Caco-2 (cell line): ENCODE measurements at regions not wholly inside any gene's neighbourhood (a gene's known extent, or its start where the extent isn't known, plus 50 kb on each side); places are given as distances from the start of the nearest gene placed in this dataset.

Experiments
- BruUV-seq: library from RNA; stranded (reverse); fragments of 400-500 nt; replicated peaks from 2 replicates; lab custom pipeline; 2021; lab: Mats Ljungman, UMichigan
- CTCF ChIA-PET: fragments of 300-600 bp; sonication (Branson Sonifier 250); formaldehyde crosslinking; loops from one replicate; lab custom pipeline; 2022; ENCODE audit warnings: antibody characterized with exemption; lab: Charles Lee
- POLR2A ChIA-PET: fragments of 300-600 bp; sonication (Branson Sonifier 250); formaldehyde crosslinking; loops from one replicate; lab custom pipeline; 2022; ENCODE audit warnings: antibody characterized with exemption; lab: Charles Lee
- DNase-seq, 2 experiments: peaks; one replicate each; pipeline versions ENCODE4 v3.0.0 to v3.0.0-alpha.2; 2020 to 2022
- H3K27me3 ChIP-seq: replicated peaks from 2 replicates; pipeline ENCODE4 v1.6.0; 2011; ENCODE audit warnings: low read length; ENCODE audit not compliant: control insufficient read depth, insufficient read depth
- H3K36me3 ChIP-seq: 2 replicates; pipeline ENCODE4 v1.5.1; 2011; ENCODE audit warnings: low read length; ENCODE audit not compliant: control insufficient read depth, insufficient read depth
- H3K4me1 ChIP-seq: fragments of 250-450 bp; sonication (Bioruptor Pico); 2 replicates; pipeline ENCODE4 v1.5.1; 2020; ENCODE audit warnings: mild to moderate bottlenecking
- H3K4me3 ChIP-seq: 2 replicates; pipeline ENCODE4 v1.5.1; 2011; ENCODE audit warnings: low read depth, mild to moderate bottlenecking, control low read depth, low read length
- H3K9me3 ChIP-seq: fragments of 250-450 bp; sonication (Bioruptor Pico); 2 replicates; pipeline ENCODE4 v1.5.1; 2020; ENCODE audit warnings: mild to moderate bottlenecking, moderate library complexity
- H3K27ac Mint-ChIP-seq: one replicate; pipeline ENCODE4 v1.8.0; 2022; ENCODE audit warnings: mixed read lengths; ENCODE audit not compliant: unreplicated experiment
- H3K27me3 Mint-ChIP-seq: one replicate; pipeline ENCODE4 v1.8.0; 2022; ENCODE audit warnings: mixed read lengths; ENCODE audit not compliant: insufficient read depth, unreplicated experiment
- H3K36me3 Mint-ChIP-seq: one replicate; pipeline ENCODE4 v1.8.0; 2022; ENCODE audit warnings: mild to moderate bottlenecking, mixed read lengths; ENCODE audit not compliant: insufficient read depth, unreplicated experiment
- H3K4me1 Mint-ChIP-seq: one replicate; pipeline ENCODE4 v1.8.0; 2022; ENCODE audit warnings: low read depth, mixed read lengths; ENCODE audit not compliant: unreplicated experiment
- H3K4me3 Mint-ChIP-seq: one replicate; pipeline ENCODE4 v1.8.0; 2022; ENCODE audit warnings: mild to moderate bottlenecking, moderate library complexity, mixed read lengths; ENCODE audit not compliant: unreplicated experiment
- H3K9me3 Mint-ChIP-seq: one replicate; pipeline ENCODE4 v1.8.0; 2022; ENCODE audit warnings: mixed read lengths; ENCODE audit not compliant: unreplicated experiment
- intact Hi-C: fragments of 100-400 bp; cut with micrococcal nuclease; formaldehyde crosslinking; loops from one replicate; pipeline ENCODE4 v1.10.0; 2022; ENCODE audit not compliant: unreplicated experiment
- TF ChIP-seq, protein P1 (sequence below), 2 experiments: fragments of 200-600 bp in 1 of 2; IDR thresholded peaks; 1 replicate in 1 of 2; 2 replicates in 1 of 2; pipeline versions ENCODE4 v1.5.1 to v1.8.0; 2011 to 2022; ENCODE audit warnings: antibody characterized with exemption in 1 of 2, control low read depth in 1 of 2, inconsistent platforms in 1 of 2, low read depth in 1 of 2, low read length in 1 of 2, mild to moderate bottlenecking in 1 of 2, moderate library complexity in 1 of 2; ENCODE audit not compliant: insufficient read depth in 1 of 2, severe bottlenecking in 1 of 2, unreplicated experiment in 1 of 2

DNA sequence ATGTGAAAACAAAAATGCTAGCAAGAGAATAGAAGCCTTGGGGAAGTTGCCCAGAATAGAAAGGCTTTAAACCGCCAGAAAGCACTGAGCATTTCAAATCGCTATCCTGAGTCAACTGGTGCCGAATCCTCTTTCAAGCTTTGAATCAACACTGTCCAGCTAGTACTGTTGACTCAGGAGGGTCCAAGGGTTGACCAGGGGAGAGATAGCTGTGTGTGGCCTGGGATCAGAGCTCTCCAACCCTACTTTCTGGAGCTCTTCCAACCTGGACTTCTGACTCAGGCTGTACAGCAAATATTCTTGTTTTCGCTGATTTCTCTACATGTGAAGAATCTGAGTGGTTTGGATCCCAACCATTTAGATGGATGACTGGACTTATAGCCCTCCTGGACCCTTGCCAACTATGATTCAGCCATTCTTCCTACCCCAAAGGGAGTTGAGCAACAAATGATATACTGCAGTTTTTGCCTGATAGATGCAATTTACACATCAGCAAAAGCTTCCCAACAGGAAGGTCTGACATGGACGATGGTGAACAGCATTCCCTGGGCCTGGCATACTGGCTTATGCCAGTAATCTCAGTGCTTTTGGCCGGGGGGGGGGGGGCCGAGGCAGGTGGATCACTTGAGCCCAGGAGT is 154.0 kb upstream of the SDK2 start:
- POLR2A ChIA-PET = interaction anchor here (0.5 kb wide), 1 partner anchor 294 kb away, joined by 4 read pairs; no protein-coding TSS in a partner anchor
- peak overlapping the region; percentile 43 for H3K4me3 Mint-ChIP-seq

DNA sequence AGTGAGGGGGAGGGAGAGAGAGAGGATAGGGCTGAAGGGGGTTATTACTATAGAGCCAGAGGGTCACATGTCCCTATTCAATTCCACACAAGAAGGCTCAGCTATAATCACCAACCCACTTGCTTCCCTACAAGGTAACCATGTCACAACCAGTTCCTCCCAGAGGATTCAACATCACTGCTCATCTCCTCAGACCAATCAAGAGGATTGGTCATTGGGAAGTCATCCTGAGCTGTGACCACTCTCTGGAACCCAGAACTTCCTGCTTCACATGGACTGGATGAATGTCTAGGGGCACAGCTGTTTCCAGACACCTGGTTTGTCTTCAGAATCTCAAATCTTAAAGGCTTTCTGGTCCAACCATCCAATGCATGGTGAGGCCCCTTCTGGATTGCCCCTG is 154.9 kb upstream of the SDK2 start:
- CTCF ChIA-PET = no interaction called here
- BruUV-seq = no TSS peak

More for the DNA sequence above, 154.0 kb upstream of the SDK2 start:
- no peaks in the 10 kb centered on the region for H3K27me3 ChIP-seq
- no peaks in the 10 kb centered on the region for H3K9me3 ChIP-seq
- peaks cover 11% of the 10 kb centered on the region for H3K36me3 Mint-ChIP-seq
- no TSS peak for BruUV-seq
- peaks cover 28% of the 10 kb centered on the region for H3K4me1 Mint-ChIP-seq
- H3K27me3 Mint-ChIP-seq = no peaks in the 10 kb centered on the region
- CTCF ChIA-PET = interaction anchor here (0.5 to 1.2 kb wide), 6 partner anchors 28 to 187 kb away, joined by 3 to 6 read pairs (median 3); no protein-coding TSS in a partner anchor
- H3K36me3 ChIP-seq = no peaks in the 10 kb centered on the region
- H3K9me3 Mint-ChIP-seq = peaks cover 15% of the 10 kb centered on the region
- no peak overlapping the region for H3K4me3 ChIP-seq
- H3K4me1 ChIP-seq = peaks cover 52% of the 10 kb centered on the region
- TF ChIP-seq, protein P1, sequence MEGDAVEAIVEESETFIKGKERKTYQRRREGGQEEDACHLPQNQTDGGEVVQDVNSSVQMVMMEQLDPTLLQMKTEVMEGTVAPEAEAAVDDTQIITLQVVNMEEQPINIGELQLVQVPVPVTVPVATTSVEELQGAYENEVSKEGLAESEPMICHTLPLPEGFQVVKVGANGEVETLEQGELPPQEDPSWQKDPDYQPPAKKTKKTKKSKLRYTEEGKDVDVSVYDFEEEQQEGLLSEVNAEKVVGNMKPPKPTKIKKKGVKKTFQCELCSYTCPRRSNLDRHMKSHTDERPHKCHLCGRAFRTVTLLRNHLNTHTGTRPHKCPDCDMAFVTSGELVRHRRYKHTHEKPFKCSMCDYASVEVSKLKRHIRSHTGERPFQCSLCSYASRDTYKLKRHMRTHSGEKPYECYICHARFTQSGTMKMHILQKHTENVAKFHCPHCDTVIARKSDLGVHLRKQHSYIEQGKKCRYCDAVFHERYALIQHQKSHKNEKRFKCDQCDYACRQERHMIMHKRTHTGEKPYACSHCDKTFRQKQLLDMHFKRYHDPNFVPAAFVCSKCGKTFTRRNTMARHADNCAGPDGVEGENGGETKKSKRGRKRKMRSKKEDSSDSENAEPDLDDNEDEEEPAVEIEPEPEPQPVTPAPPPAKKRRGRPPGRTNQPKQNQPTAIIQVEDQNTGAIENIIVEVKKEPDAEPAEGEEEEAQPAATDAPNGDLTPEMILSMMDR (IDR thresholded peaks at IDR 0.05; ENCODE audit: insufficient read depth in 1 of 2, low read depth in 1 of 2, low read length in 1 of 2, severe bottlenecking in 1 of 2, unreplicated experiment in 1 of 2) = no peak
- peak; percentile 88 to 91 for DNase-seq
- peak overlapping the region; percentile 67 for H3K27ac Mint-ChIP-seq
- intact Hi-C loops = loop anchor here (1.0 kb wide), 1 partner anchor 30 kb away; no protein-coding TSS in a partner anchor

DNA sequence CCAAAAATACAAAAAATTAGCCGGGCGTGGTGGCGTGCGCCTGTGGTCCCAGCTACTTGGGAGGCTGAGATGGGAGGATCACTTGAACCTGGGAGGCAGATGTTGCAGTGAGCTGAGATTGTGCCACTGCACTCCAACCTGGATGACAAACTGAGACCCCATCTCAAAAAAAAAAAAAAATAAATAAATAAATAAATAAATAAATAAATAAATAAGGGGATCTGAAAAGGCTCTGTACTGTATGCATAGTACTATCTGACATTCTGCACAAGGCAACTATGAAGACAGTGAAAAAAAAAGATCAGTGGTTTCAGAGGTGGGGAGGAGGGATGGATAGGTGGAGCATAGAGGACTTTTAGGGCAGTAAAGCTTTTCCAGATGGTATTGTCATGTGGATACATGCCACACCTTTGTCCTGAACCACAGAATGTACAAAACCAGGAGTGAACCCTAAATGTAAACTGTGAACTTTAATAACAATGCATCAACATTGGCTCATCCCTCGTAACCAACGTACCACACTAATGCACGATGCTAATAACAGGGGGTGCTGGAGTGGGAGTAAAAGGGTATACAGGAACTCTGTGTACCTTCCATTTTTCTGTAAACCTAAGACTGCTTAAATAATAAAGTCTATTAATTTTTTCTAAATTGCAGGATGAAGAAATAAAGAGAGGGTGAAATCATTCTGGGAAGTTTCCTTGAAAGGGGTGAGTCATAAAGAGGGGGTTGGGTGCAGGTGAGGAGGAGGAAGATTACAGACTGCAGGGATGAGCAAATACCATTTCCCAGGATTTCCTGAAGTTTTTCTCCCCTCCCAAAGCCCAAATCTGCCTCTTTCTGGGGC is 155.8 kb upstream of the SDK2 start:
- Histone ChIP-seq H3K9me3 (no peaks in the 10 kb centered on the region), H3K36me3 (no peaks in the 10 kb centered on the region), H3K4me3 (no peak overlapping the region), H3K4me1 (peaks cover 43% of the 10 kb centered on the region), H3K27me3 (no peaks in the 10 kb centered on the region)
- no TSS peak for BruUV-seq
- Mint-ChIP-seq H3K9me3 (peaks cover 19% of the 10 kb centered on the region), H3K36me3 (peaks cover 11% of the 10 kb centered on the region), H3K27ac (no peak overlapping the region), H3K4me1 (peaks cover 21% of the 10 kb centered on the region), H3K27me3 (no peaks in the 10 kb centered on the region), H3K4me3 (no peak overlapping the region)
- CTCF ChIA-PET = no interaction called here
- TF ChIP-seq, protein P1 (IDR thresholded peaks at IDR 0.05; ENCODE audit: insufficient read depth in 1 of 2, low read depth in 1 of 2, low read length in 1 of 2, severe bottlenecking in 1 of 2, unreplicated experiment in 1 of 2) = no peak
- no peak for DNase-seq
- intact Hi-C loops = no loop called here
- POLR2A ChIA-PET = no interaction called here

More for the DNA sequence above, 154.9 kb upstream of the SDK2 start:
- intact Hi-C loops = no loop called here
- Mint-ChIP-seq H3K27ac (peak overlapping the region; percentile 67), H3K9me3 (peaks cover 15% of the 10 kb centered on the region), H3K4me1 (peaks cover 21% of the 10 kb centered on the region), H3K36me3 (peaks cover 11% of the 10 kb centered on the region), H3K4me3 (peak overlapping the region; percentile 43), H3K27me3 (no peaks in the 10 kb centered on the region)
- Histone ChIP-seq H3K4me3 (no peak overlapping the region), H3K36me3 (no peaks in the 10 kb centered on the region), H3K27me3 (no peaks in the 10 kb centered on the region), H3K9me3 (no peaks in the 10 kb centered on the region), H3K4me1 (peaks cover 43% of the 10 kb centered on the region)
- POLR2A ChIA-PET = interaction anchor here (0.5 kb wide), 1 partner anchor 294 kb away, joined by 4 read pairs; no protein-coding TSS in a partner anchor
- DNase-seq = no peak
- TF ChIP-seq, protein P1 (IDR thresholded peaks at IDR 0.05; ENCODE audit: insufficient read depth in 1 of 2, low read depth in 1 of 2, low read length in 1 of 2, severe bottlenecking in 1 of 2, unreplicated experiment in 1 of 2) = no peak
